ENCODE measurements at regions not wholly inside any gene's neighbourhood (a gene's known extent, or its start where the extent isn't known, plus 50 kb on each side); places are given as distances from the start of the nearest gene placed in this dataset.
A peak's percentile ranks its signal among the peaks of the same experiment; 100 is the strongest.
"Not testable (repeated sequence)": the region's sequence is repeated elsewhere in the genome, so short reads cannot be mapped to it uniquely, and the experiment has no call there.

DNA sequence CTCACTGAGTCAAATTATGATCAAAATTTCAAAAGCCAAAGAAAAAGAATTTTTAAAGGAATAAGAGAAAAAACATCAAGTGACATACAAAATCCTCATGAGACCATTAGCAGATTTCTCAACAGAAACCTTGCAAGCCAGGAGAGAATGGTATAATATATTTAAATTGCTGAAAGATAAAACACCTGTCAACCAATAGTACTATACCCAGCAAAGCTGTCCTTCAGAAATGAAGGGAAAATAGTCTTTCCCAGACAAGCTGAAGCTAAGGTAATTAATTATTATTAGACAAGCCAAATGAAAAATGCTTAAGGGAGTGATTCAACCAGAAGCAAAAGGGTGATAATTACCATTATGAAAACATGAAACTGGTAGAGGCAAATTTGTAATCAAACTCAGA lies 104.2 kb upstream of the TET2 start:
- DNase-seq (ENCODE audit: low read depth) = no peak

DNA sequence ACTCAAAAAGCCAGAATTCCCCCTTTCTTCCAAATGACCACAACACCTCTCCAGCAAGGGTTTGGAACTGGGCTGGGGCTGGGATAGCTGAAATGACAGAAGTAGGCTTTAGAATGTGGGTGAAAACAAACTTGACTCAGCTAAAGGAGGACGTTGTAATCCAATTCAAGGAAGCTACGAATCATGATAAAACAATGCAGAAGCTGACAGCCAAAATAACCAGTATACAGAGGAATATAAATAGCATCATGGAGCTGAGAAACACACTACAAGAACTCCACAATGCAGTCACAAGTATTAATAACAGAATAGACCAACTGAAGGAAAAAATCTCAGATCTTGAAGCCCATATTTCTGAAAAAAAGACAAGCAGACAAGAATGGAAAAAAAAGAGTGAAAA lies 95.8 kb upstream of the TET2 start:
- peak; percentile 52 for DNase-seq (ENCODE audit: low read depth)

DNA sequence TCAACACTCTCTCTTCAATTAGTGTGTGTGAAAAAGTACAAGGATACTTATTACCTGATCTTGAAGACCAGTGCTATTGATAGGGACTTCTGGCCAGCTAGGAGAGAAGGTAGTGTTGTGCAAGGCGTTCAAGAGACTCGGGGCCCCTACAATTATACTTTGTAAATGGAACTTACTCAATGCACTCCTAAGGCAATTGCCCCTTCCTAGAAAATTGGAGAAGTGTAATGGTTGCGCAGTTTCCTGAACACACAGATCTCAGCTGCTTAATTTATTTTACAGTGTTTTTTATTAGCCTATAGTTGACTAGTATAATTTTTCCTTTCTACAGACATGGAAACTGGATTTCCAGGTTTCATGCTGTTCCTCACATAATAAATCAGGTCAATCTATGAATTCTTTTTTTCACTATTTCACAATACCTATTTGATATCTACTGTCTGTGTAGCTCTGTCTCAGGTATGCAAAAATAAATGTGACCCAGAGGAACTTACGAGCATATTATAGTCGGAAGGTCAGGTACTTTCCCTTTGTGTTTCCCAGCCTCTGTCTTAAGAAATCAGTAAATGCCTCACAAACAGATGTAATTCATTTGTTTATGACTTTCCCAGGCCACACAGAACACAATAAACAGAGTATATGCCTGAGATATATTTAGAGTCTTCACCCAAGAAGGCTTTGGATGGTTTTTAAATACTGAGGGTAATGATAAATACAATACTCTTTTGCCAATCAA lies 89.1 kb upstream of the TET2 start:
- no peak for DNase-seq (ENCODE audit: low read depth)

DNA sequence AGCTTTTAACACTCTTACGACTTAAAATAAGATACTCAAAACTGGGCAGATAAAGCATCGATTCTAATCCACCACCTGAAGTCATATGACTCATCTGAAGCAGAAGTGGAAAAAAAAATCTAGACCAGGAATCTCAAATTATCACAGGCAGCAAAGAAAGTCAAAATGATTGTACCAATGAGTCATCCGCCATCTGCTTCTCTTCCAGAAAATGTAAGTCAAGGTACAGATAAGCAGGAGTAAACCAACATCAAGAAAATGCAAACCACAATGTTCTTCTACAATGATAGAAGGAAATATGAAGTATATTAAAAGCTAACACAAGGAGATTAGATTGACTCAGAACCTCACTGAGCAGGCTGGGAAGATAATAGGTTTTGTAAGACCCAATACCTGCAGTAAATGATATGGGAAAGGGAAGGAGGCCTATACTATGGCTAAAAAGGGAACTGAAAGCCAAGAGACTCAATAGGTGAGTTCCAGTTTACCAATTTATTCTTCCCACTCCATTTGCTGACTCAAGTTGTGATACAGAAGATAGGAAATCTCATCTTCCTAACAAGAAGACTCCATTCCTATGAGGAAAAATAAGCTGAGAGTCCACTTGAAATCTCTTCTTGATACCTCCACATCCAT lies 88.4 kb upstream of the TET2 start:
- DNase-seq (ENCODE audit: low read depth) = peak; percentile 50

DNA sequence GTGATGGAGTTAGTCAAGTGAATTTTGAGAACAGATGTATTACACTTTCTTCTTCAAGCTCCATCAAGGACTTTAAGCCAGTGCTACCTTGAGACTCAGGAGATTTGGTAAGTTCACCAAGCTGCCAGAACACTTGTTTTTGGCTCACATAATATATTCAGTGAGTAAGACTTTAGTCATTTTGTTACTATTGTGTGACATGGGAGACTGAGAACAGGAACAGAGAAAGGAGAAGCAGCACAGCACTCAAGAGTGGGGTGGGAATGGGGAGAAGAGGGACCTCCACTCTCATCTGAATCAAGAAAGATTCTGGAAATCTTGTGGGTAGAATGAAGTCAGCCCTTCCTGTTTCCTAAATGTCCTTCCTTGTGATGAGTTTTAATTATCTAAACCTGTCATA lies 87.3 kb upstream of the TET2 start:
- peak; percentile 52 for DNase-seq (ENCODE audit: low read depth)

DNA sequence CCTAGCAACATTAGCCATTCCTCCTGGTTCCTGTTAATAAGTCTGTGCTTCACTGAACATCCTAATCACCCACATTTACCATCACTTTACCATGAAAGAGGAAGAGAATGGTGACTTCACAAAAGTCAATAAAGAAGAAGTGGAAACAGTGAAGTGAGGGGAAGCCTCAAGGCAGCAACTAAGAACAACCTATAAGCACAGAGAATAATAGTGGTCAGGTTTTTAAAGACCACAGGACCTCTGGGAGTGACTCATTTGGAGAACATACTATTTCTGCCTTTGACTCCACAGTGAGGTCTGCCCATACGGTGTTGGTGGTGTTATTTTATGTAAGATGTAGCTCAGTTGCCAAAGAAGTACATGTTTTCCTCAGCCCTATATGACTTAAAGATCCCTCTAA lies 86.0 kb upstream of the TET2 start:
- DNase-seq (ENCODE audit: low read depth) = peak; percentile 83

DNA sequence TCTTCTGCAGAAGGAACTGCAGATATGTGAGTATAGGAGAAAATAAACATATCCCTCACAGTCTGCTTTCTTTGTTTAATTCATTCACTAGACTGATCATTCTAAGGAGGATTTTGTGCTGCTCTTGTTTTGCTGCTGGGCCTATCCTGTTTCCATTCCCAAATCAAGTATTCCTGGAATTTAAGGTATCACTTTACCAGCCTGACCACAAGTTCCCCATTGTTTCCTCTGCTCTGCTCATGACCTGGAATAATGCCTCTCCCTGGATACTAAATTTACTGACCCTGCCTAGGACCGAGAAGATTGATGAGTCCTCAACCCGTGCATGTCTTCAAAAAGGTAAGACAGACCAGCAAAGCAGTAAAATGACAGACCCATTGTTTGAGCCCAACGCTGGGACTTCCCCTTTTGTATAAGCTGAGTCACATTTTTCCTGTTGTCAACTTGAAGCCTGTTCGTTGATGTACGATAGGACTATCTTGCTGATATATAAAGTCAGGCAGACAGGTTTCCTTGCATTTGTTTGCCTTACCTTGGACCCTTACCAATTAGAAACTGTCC lies 85.5 kb upstream of the TET2 start:
- DNase-seq (ENCODE audit: low read depth) = peak; percentile 90

DNA sequence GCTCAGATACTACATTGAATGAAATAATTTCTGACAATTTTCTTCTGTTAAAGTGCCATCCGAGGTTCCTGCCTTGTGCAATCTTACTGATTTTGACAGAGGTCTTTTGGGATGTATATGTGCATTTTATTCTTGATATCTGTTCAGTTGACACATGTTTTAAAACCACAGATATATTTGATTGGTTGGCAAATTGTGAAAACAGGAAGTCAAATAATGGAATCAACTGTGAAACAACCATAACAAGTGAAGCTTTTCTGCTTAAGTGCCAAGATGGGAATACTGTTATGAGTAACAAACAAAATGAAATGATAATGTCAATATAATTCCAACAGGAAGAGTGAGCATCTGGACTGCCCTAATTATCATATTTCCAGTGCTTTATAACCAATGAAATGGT lies 84.9 kb upstream of the TET2 start:
- peak; percentile 3 for DNase-seq (ENCODE audit: low read depth)

DNA sequence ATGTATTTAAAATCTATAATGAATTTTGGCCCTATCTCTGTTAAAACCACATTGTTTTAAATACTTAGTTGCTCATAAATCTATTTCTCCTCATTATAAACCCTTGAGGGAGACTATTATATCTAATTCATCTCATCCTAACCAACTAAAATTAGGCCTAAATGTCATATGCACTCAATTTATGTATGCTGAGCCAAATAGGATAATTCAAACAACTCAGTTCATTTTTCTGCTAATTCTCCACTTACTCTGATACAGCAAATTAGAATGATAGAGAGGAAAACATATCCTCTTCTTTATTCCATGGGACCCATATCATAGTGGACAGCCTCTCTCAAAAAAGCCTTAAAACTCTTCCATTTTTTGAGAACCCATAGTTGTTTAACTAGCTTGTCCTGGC lies 80.3 kb upstream of the TET2 start:
- DNase-seq (ENCODE audit: low read depth) = no peak

DNA sequence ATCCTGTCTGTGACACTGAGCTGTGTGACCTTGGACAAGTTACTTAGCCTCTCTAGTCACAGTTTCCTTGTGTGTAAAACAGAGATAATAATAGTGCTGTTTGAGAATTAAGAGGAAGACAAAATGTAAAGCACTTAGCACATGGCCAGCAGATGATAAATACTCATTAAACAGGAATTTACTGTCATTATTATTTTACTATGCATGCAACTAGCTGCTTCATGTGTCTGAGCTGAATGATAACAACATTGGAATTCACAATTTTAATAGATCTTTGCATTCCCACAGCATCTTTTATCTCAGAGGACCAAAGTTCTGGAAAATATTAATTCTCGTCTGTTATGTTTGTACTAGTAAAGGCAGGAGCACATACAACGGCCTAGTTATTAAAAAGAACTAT lies 79.2 kb upstream of the TET2 start:
- DNase-seq (ENCODE audit: low read depth) = no peak

DNA sequence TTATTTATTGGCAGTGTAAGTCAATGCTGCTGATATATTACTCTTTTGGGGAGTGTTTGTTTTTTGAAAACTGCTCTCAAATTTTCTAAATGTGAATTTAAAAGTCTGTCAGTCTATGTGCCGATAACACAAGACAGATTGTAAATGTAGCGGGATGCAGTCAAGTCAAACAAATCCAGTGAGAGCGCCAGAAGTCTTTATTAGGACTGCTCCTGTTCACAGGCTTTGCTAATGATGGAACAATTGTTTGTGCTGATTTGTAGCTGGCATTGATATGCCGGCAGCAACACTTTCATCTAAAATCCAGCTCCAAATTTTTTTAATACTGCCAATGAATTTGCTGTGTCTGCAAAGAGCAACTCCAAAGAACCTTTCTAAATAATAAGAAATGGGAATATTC lies 78.7 kb upstream of the TET2 start:
- DNase-seq (ENCODE audit: low read depth) = no peak

DNA sequence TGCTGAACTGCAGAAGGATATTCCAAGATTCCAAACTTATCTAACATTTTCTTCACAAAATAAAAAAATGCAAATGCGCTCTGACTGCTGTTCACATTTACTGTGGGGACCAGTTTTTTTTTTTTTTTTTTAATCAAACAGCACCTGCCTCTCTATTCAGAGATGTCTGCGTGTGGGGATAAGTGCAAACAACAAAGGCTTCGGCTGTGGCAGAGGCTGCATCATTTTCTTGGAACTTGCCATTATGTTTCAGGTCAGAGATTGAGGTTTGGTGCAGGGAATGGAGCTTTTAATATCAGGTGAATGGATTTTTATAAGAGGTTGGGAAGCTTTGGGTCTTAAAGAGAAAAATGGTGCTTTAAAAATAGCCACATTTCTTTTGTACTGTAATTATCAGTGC lies 78.2 kb upstream of the TET2 start:
- DNase-seq (ENCODE audit: low read depth) = no peak

DNA sequence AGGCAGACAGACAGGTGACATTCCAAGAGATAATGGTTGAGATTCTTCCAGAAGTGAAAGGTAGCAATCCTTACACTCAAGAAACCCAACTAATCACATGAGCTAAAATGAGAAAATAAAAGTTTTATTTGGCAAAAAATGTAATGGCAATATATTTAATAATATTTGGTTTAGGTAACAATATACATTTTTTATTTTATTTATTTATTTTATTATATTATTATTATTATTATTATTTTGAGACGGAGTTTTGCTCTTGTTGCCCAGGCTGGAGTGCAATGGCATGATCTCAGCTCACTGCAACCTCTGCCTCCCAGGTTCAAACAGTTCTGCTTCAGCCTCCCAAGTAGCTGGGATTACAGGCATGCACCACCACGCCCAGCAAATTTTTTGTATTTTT lies 74.6 kb upstream of the TET2 start:
- not testable (repeated sequence) for DNase-seq (ENCODE audit: low read depth)

DNA sequence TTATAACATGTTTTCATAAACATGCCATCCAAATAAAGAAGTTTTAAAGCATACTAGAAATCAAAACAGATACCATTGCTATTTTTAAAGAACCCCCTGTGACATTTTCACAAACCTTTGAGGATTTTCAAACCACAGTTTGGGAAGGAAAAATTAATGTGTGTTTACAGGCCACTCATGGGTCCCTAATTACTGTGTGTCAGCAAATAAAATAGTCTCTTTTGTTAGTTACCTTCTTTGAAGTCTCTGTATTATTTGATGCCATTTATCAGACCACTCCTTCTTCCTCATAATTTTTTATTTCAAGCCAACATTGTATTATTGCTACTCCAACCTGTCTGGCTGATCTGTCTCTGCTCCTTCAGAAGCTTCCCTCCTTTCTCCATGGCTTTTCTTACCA lies 72.6 kb upstream of the TET2 start:
- no peak for DNase-seq (ENCODE audit: low read depth)

DNA sequence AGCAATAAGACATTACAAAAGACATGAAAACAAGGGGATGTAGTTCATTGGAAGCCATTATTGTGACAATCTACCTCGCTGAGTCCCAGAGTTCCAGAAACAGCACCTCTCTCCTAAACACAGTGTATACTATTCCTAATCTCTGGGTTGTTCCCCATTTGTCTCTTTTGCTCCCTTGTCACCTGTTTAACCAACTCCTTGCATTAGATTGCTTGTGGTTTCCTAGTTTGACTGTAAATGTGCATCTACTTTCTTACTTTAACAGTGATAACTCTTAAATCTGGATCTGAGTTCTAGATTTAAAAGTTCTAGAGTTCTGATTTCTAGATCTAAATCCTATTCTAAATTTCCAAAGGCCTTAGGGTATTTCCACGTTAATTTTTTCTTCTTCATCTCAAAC lies 71.6 kb upstream of the TET2 start:
- DNase-seq (ENCODE audit: low read depth) = no peak

DNA sequence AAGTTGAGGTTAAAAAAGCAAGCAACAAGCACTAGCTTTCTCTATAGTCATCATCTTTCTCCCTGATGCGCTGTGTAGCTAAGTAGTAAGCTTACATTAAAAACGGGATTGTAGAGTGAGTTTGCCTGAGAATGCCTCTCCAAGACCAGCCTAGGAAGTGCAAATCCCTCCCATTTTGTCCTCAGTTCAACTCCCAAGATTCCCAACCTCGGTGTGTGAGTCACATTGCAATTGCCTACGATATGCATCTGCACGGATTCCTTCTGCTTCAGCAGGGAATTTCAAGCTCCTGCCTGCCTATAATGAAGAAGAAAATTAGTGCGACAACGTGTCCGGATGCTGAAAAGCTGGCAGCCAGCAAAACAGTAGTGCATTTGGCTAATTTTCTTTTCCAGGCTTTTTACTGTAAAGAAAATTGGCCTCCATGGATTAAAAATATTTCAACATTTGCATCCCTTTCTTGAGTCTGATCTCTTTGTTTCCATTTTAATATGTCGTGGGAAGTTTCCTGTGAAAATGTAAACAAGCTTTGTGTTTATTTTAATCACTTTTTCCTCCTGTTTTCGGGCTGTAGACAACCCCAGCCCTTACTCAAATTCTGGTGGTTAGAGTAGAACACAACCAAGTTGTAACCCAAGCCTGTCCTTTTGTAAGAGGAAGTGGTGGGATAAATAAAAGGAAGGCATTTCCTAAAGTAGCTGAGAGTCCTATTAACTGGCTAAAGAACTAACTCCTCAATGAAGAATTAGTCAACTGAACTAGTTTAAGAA lies 58.4 kb upstream of the TET2 start:
- peak; percentile 97 for DNase-seq (ENCODE audit: low read depth)

DNA sequence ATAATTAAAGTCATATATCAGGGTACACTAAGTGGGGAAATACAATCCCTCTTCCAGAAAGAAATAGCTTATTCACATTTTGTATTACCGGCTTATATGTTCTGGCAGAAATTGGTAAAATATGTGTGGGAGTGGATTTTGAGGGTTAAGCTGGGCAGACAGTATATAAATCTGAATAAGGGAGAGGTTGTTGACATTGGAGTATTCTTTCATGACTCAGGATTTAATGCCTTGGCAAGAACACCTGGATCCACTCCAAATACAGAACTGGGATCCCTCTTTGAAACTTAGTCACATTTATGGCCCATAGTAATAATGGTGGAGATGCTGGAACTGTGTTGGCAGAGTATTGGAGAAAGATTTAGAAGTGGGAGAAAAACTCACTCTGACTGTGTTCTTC lies 54.3 kb upstream of the TET2 start:
- peak; percentile 84 for DNase-seq (ENCODE audit: low read depth)

DNA sequence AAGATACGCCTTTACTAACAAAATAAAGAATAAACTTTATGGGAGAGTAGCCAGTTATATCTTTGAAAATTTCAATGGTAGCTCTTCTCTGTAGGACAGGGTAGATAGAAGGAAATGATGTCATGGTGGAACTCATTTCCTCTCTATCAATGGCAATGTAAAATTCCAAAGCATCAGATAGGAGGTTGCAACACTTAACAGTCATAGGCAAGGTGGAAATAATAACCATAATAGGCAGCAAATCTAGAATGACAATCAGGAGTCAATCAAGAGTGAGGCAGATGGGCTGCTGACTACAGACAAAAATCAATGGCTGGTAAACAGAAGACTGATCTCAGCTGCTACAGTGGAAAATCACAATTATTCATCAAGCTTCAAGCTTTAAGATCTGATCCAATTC lies 53.9 kb upstream of the TET2 start:
- peak; percentile 7 for DNase-seq (ENCODE audit: low read depth)

DNA sequence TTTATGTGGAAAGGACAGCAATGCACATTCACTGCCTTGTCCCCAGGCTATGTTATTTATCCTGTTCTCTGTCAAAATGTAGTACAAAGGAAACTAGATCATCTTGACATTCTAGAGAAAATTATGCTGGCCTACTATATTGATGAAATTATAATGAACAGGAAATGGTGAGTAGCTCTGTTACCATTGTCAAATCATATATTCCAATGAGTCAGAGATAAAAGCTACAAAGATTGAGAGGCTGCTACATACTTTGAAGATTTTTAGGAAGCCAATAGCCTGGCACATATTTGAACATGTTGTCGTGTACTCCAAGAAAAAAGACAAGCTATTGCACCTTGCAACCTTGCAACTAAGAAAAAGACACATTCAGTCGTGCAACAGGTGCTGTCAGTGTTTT lies 52.7 kb upstream of the TET2 start:
- DNase-seq (ENCODE audit: low read depth) = no peak
